ENCODE measurements at regions not wholly inside any gene's neighbourhood (a gene's known extent, or its start where the extent isn't known, plus 50 kb on each side); places are given as distances from the start of the nearest gene placed in this dataset.
A peak's percentile ranks its signal among the peaks of the same experiment; 100 is the strongest.

- DNase-seq: no peak
These were observed 1676.7 kb upstream of the TENM3 start for GRCh38 chr4:180566492-180566891.

GRCh38 chr4:180567080-180567479, 1676.1 kb upstream of the TENM3 start:
- no peak for DNase-seq

- DNase-seq: no peak
These were observed 1671.6 kb upstream of the TENM3 start for GRCh38 chr4:180571516-180572055.

GRCh38 chr4:180578175-180578574, 1665.0 kb upstream of the TENM3 start:
- DNase-seq: no peak

GRCh38 chr4:180581061-180581460, 1662.1 kb upstream of the TENM3 start:
- DNase-seq: no peak

- no peak for DNase-seq
These were observed 1655.8 kb upstream of the TENM3 start for GRCh38 chr4:180587379-180587778.

- DNase-seq: no peak
These were observed 1653.6 kb upstream of the TENM3 start for GRCh38 chr4:180589575-180589974.

GRCh38 chr4:180596888-180597483, 1646.2 kb upstream of the TENM3 start:
- DNase-seq: no peak

- DNase-seq: no peak
These were observed 1644.9 kb upstream of the TENM3 start for GRCh38 chr4:180598281-180598680.

- no peak for DNase-seq
These were observed 1639.4 kb upstream of the TENM3 start for GRCh38 chr4:180603791-180604190.

GRCh38 chr4:180610324-180610723, 1632.9 kb upstream of the TENM3 start:
- DNase-seq: no peak

- DNase-seq: no peak
These were observed 1627.5 kb upstream of the TENM3 start for GRCh38 chr4:180615746-180616145.

GRCh38 chr4:180617196-180617595, 1626.0 kb upstream of the TENM3 start:
- no peak for DNase-seq

GRCh38 chr4:180618396-180618795, 1624.8 kb upstream of the TENM3 start:
- DNase-seq: peak in 1 of 2 donors; percentile 45

- DNase-seq: no peak
These were observed 1623.8 kb upstream of the TENM3 start for GRCh38 chr4:180619440-180619839.

GRCh38 chr4:180622254-180622653, 1620.9 kb upstream of the TENM3 start:
- no peak for DNase-seq

- DNase-seq: no peak
These were observed 1617.5 kb upstream of the TENM3 start for GRCh38 chr4:180625653-180626052.

GRCh38 chr4:180630012-180630665, 1613.1 kb upstream of the TENM3 start:
- DNase-seq: peak in 1 of 2 donors; percentile 63

- no peak for DNase-seq
These were observed 1608.9 kb upstream of the TENM3 start for GRCh38 chr4:180634306-180634705.

GRCh38 chr4:180635281-180635680, 1607.9 kb upstream of the TENM3 start:
- no peak for DNase-seq

- DNase-seq: no peak
These were observed 1606.4 kb upstream of the TENM3 start for GRCh38 chr4:180636696-180637404.

- no peak for DNase-seq
These were observed 1605.6 kb upstream of the TENM3 start for GRCh38 chr4:180637616-180638015.

GRCh38 chr4:180640193-180640592, 1603.0 kb upstream of the TENM3 start:
- no peak for DNase-seq

- no peak for DNase-seq
These were observed 1601.7 kb upstream of the TENM3 start for GRCh38 chr4:180641495-180641894.

Data from bone marrow (tissue), 2 donors.